ENCODE measurements at regions not wholly inside any gene's neighbourhood (a gene's known extent, or its start where the extent isn't known, plus 50 kb on each side); places are given as distances from the start of the nearest gene placed in this dataset.
"Not testable (repeated sequence)": the region's sequence is repeated elsewhere in the genome, so short reads cannot be mapped to it uniquely, and the experiment has no call there.

DNA sequence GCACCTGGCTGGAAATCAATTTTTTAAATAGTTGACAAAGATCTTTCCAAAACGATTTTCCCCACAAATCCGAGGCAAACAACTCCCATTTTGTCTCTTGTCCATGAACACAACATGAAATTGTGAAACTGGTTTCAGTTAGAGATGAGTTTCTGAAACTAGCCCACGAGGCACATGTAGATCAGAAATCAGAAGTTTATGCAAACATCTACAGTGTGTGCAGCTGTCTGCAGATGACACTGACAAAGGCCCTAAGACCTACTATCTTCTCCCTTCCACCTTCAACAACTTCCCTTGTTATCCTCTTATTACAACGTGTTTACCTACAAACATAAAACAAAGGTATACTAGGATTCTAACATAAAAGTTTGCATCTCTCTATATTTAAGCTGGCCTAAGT is 183.3 kb downstream of the DIRAS2 start:
- Histone ChIP-seq H3K27me3 (no peaks in the 10 kb centered on the region), H3K4me3 (no peak overlapping the region), H3K36me3 (no peaks in the 10 kb centered on the region), H3K9me3 (no peaks in the 10 kb centered on the region)
- DNase-seq = no peak

DNA sequence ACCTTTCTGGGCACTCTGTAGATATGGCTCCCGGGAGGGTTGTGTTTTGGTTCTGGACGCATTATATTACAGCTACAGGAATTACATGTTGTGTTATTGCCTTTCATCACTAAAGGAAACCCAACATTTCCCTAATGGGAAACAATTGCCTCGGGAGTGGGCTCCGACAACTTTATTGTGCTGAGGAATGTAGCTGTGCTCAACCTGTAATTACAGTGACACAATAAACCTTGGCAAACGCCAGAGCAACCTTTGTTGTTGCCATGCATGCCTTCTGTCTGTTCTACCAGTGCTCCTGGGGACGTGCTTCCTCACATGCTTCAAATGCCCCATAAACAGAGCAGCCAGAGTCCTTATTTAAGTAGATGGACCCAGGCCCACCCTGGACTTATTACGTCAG is 182.4 kb downstream of the DIRAS2 start:
- DNase-seq = no peak
- no peaks in the 10 kb centered on the region for H3K36me3 ChIP-seq

DNA sequence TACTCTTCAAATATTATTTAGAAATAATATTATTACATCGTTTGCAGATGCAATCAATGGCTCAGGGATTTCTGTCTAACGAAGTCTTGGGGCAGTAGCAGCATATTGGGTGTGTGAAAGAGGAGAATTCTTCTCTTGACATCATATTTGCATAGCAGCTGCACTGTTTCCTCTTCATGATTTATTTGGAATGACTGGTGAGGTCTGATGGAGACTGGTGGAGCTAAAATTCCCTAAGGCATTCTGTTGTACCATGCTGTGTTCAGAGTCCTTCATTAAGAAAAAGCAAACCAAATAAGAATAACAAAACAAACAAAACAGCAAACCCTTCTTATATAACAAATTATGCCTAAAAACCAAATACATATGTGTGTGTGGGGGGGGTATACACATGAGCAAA is 177.6 kb downstream of the DIRAS2 start:
- Histone ChIP-seq H3K36me3 (no peaks in the 10 kb centered on the region), H3K4me3 (no peak overlapping the region), H3K9me3 (no peaks in the 10 kb centered on the region), H3K27me3 (no peaks in the 10 kb centered on the region)
- DNase-seq = no peak

More for the DNA sequence above, 182.4 kb downstream of the DIRAS2 start:
- Histone ChIP-seq H3K4me3 (no peak overlapping the region), H3K9me3 (no peaks in the 10 kb centered on the region), H3K27me3 (no peaks in the 10 kb centered on the region)

DNA sequence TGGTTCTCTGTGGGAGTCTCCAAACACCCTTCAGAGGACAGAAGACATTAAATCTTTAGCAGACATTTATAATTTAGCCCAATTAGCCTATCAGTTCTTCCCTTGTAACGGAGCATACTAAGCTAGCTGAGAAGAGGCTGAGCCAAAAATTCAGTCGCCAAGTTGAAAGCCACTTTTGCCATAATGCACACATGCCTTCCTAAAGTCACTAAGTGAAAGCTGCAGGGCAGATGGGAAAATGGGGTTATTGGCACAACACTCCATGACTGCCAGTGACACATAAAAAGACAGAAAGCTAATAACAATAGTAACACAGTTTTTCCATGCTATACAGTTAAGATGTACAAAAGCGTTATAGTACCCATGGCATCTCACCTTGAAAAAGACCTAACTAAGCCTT is 176.2 kb downstream of the DIRAS2 start:
- Histone ChIP-seq H3K36me3 (no peaks in the 10 kb centered on the region), H3K9me3 (no peaks in the 10 kb centered on the region), H3K27me3 (no peaks in the 10 kb centered on the region), H3K4me3 (no peak overlapping the region)
- DNase-seq = no peak

DNA sequence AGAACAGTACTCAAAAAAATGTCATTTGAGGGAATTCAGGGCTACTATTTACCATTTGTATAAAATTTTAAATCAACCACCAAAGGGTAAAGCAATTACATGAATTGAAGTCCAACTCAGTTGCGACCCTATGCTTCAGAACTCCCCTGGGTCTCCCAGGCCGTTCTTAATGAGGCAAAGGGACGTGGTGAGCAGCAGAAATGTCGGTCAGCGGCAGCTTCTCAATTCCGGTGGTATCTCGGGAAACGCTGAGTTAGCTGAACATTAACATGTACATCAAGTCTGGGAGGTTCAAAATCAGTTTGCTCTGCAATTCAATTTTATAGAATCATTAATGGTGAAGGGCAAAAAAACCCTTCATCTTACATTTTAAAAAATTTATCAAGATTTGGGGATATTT is 173.2 kb downstream of the DIRAS2 start:
- Histone ChIP-seq H3K9me3 (no peaks in the 10 kb centered on the region), H3K36me3 (no peaks in the 10 kb centered on the region), H3K27me3 (no peaks in the 10 kb centered on the region), H3K4me3 (no peak overlapping the region)
- DNase-seq = no peak

DNA sequence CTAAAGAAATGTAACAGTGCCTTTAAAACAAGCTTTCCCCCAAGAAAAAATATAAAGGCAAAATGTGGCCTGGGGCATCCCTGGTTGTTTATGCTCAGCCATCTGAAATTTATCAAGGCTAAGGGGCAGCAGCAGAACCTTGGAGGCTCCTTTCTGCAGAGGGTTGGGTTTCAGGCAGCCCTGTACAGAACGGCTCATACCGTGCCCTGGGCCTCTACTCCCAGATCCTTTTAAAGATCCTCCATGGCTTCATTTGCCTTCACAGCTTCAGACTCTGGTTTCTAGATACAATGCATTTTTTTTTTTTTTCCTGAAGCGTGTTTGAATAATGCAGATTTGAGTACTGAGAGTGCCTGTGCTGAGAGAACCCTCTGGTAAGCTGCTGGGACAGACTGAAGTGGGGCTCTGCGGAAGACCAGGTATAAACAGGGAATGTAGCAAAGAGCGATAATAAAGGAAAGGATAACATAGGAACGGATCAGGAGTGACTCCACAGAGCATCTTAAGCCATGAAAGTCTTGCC is 172.7 kb downstream of the DIRAS2 start:
- no peaks in the 10 kb centered on the region for H3K27me3 ChIP-seq
- H3K9me3 ChIP-seq = no peaks in the 10 kb centered on the region
- no peak overlapping the region for H3K4me3 ChIP-seq
- DNase-seq = no peak
- H3K36me3 ChIP-seq = no peaks in the 10 kb centered on the region

DNA sequence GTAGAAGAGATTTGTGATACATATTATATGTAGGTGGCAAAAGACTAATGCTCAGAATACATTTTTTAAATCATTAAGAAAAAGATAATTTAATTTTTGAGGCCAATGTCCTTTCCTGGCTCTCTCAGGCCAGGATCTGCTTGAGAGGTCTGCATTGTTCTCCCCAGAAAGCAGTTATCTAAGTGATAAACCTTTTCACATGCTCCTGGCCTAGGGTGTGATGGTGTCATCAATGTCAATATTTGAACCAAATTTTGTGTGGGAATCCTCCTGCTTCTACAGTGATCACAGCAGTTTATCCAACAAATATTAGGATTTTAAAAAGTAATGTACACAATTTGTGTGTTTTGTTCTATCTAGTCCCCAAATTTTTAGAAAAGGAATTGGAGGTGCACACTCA is 166.6 kb downstream of the DIRAS2 start:
- Histone ChIP-seq H3K36me3 (no peaks in the 10 kb centered on the region), H3K27me3 (no peaks in the 10 kb centered on the region), H3K4me3 (no peak overlapping the region), H3K9me3 (no peaks in the 10 kb centered on the region)
- no peak for DNase-seq

DNA sequence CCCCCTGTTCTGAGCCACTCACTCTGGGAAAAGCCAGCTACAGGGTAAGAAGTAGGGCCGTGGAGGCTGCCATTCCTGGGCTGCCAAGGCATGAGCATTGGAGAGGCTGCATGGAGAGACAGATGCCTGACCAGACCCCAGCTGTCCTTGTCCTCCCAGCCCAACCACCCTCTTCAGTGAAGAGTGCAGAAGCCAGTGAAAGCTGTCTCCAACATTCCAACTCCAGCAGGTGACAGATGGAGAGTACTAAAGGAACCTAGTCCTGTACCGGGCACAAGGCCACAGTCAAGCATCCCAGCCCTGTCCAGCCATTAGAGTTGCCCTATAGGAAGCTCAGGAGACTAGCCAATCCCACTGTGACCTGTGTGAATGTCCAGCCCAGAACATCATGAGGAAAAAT is 165.1 kb downstream of the DIRAS2 start:
- Histone ChIP-seq H3K36me3 (no peaks in the 10 kb centered on the region), H3K9me3 (no peaks in the 10 kb centered on the region), H3K4me3 (no peak overlapping the region), H3K27me3 (no peaks in the 10 kb centered on the region)
- DNase-seq = no peak

DNA sequence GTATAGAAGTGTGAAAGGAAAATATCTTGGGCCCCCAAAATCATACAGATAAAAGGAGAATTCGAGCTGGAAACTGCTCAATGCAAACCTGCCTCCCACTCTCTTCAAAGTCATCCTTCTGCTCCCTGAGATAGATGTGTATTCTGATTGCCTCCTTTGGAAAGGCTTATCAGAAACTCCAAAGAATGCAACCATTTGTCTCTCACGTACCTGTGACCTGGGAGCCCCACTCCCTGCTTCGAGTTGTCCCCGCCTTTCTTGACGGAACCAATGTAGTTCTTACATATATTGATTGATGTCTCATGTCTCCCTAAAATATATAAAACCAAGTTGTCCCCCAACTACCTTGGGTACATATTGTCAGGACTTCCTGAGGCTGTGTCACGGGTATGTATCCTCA is 163.8 kb downstream of the DIRAS2 start:
- no peak overlapping the region for H3K4me3 ChIP-seq
- DNase-seq = no peak
- H3K27me3 ChIP-seq = no peaks in the 10 kb centered on the region
- H3K36me3 ChIP-seq = no peaks in the 10 kb centered on the region
- H3K9me3 ChIP-seq = no peaks in the 10 kb centered on the region

DNA sequence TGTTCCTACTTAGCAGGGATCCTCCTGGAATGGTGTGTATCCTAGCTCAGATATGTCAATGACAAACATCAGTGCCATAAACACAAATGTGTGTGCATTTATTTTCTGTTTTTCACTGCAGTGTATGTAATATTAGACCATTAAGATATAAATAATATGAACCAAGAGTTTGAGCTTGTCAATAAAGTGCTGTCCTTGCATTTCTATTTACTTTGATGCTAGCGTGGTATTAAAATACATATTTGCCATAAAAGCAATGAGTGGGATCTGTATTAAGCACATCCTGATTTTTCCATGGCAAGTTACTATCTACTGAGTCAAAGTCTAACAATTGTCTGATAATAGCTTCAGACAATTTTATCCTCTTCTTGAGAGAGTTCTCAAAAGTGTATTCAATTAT is 157.6 kb downstream of the DIRAS2 start:
- no peaks in the 10 kb centered on the region for H3K36me3 ChIP-seq
- H3K4me3 ChIP-seq = no peak overlapping the region
- H3K9me3 ChIP-seq = no peaks in the 10 kb centered on the region
- no peaks in the 10 kb centered on the region for H3K27me3 ChIP-seq
- DNase-seq = no peak

DNA sequence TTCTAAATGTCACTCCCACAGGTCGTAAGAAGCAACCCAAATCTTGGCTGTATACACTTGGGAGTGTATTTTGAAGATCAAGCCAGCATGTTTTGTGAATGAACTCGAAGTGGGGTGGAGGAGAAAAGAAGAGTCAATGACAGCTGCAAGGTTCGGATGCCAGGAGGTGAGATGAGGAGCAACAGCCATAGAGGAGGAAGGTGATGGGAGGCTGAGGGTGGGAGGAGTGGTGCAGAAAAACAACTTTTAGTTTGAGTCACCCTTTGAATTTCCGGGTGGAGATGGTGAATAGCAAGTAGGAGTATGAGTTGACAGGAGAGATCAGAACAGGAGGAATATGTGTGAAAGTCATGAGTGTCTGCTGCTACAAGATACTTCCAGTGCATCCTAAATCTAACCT is 153.6 kb downstream of the DIRAS2 start:
- H3K4me3 ChIP-seq = no peak overlapping the region
- no peak for DNase-seq
- H3K27me3 ChIP-seq = no peaks in the 10 kb centered on the region
- no peaks in the 10 kb centered on the region for H3K36me3 ChIP-seq
- H3K9me3 ChIP-seq = no peaks in the 10 kb centered on the region

DNA sequence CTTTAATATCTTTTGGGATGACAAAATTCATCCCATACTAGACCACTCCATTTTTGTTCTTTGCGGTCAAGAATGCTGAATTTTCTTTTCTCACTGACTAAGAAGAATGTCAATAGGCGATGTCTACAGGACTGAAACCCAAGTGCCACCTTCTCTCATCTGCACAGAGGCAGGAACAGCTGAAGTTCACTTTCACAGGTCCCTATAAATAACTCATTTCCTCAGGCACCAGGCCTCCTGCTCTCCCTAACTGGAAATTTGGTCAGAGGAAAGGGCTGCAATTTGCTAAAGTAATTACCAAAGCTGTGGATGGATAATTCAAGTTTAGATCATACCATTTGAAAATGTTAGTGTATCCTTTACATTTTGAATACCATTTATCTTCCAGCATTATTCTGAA is 142.9 kb downstream of the DIRAS2 start:
- Histone ChIP-seq H3K27me3 (no peaks in the 10 kb centered on the region), H3K9me3 (no peaks in the 10 kb centered on the region), H3K36me3 (no peaks in the 10 kb centered on the region), H3K4me3 (no peak overlapping the region)
- no peak for DNase-seq

DNA sequence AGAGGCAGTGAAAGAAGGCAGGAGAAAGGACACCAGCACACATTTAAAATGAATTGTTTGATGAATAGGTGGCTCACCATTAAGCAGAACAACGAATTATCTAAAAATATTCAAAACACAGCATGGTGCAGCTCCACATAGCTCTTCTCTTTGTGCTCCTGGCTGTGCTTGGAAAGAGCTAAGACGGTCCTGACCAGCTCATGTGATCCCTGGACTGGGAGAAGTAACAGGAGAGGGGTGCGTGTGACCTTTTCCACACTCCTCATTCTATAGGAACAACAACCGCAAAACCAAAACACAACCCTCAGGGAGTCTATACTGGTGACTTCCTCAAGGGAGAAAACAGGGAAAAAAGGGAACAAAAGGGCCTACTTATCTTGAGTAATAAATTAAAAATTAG is 140.5 kb downstream of the DIRAS2 start:
- H3K36me3 ChIP-seq = no peaks in the 10 kb centered on the region
- no peaks in the 10 kb centered on the region for H3K27me3 ChIP-seq
- DNase-seq = no peak
- no peaks in the 10 kb centered on the region for H3K9me3 ChIP-seq
- no peak overlapping the region for H3K4me3 ChIP-seq

DNA sequence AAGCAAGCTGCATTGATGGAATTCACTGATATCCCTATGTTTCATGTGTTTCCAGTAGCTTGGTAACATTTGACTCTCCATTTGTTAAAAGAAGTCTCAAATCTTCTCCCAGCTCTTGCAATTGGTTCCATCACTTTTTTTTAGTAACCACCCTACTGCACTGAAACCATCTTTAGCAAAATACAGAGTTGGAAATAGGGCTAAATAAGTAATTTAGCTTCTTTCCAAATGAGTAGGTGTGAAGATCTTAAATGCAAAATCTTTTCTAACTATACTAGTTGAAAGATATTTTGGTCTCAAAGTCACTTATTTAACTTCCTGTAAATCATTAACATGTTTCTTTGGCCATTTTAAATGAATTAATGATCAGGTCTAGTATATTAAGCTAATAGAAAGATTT is 138.1 kb downstream of the DIRAS2 start:
- Histone ChIP-seq H3K36me3 (no peaks in the 10 kb centered on the region), H3K27me3 (no peaks in the 10 kb centered on the region), H3K4me3 (no peak overlapping the region), H3K9me3 (no peaks in the 10 kb centered on the region)
- DNase-seq = no peak

DNA sequence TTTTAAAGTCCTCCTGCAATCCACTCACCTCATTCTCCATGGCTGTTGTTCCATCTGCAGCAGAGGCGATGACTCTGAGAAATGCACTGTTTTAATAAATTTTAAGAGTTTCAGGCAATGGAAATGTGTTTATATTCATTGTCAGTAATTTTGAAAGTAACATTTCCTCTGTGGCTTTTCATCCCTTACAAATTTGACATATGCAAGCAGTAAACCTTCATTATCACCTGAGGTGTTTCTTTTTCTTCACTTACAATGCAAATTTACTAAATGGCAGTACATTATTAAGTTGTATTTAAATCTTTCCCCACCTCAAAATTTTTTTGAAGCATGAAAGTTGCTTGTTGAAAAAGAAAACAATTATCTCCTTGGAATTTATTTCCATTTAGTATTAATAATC is 136.9 kb downstream of the DIRAS2 start:
- Histone ChIP-seq H3K4me3 (no peak overlapping the region), H3K9me3 (no peaks in the 10 kb centered on the region), H3K36me3 (no peaks in the 10 kb centered on the region), H3K27me3 (no peaks in the 10 kb centered on the region)
- no peak for DNase-seq

DNA sequence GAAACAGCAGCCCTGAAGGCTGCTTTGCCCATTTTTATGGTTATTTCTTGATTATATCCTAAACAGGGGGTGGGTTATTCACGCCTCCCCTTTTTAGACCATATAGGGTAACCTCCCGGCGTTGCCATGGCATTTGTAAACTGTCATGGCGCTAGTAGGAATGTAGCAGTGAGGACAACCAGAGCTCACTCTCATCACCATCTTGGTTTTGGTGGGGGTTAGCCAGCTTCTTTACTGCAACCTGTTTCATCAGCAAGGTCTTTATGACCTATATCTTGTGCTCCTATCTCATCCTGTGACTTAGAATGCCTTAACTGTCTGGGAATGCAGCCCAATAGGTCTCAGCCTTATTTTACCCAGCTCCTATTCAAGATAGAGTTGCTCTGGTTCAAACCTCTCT is 136.2 kb downstream of the DIRAS2 start:
- not testable (repeated sequence) for H3K36me3 ChIP-seq, DNase-seq, H3K9me3 ChIP-seq, H3K4me3 ChIP-seq, H3K27me3 ChIP-seq

DNA sequence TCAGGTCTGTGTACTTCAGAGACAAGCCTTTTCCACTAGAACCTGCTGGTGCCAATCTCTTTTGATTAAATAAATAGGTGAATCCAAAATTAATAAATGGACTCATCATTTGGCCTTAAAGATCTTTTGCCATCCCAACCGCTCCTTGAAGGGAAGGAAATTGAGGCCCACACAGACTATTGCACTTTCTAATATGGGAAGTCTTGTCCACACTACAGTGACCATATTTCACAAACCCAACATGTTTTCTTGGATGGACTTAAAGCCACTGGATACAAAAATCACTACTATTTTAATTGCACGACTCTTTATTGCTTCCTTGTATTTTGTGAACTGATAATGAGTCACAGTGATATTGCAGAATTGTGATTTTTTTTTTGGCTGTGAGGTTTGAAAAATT is 135.0 kb downstream of the DIRAS2 start:
- no peak for DNase-seq
- Histone ChIP-seq H3K27me3 (no peaks in the 10 kb centered on the region), H3K4me3 (no peak overlapping the region), H3K36me3 (no peaks in the 10 kb centered on the region), H3K9me3 (no peaks in the 10 kb centered on the region)

DNA sequence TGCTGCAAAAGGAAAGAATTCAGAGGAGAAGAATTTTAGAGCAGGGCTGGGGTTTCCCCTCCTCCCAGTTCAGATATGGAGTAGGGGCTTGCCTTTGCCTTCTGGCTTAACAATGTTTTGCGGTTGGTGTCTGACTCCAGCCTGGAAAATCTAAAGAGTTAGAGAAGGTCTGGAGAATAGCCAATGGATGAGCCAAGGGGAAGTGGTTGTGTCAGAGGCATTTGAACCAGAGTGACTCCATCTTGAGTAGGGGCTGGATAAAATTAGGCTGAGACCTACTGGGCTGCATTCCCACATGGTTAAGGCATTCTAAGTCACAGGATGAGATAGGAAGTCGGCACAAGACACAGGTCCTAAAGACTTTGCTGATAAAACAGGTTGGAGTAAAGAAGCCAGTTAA is 133.7 kb downstream of the DIRAS2 start:
- peak; percentile 22 for DNase-seq
- no peaks in the 10 kb centered on the region for H3K36me3 ChIP-seq

DNA sequence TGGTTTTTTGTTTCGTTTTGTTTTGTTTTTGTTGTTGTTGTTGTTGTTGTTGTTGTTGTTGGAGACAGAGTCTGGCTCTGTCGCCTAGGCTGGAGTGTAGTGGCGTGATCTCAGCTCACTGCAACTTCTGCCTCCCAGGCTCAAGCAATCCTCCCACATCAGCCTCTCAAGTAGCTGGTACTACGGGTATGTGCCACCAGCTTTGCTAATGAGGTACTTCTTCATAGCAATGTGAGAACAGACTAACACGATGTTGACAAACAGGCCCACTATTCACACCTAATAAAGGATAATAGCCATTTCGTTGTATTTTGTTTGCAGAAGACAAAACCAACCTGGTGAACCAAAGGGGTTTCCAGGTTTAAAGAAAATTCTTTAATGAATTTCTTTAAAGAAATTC is 130.9 kb downstream of the DIRAS2 start:
- H3K4me3 ChIP-seq = no peak overlapping the region
- DNase-seq = no peak
- no peaks in the 10 kb centered on the region for H3K36me3 ChIP-seq
- H3K27me3 ChIP-seq = no peaks in the 10 kb centered on the region
- H3K9me3 ChIP-seq = no peaks in the 10 kb centered on the region

More for the DNA sequence above, 133.7 kb downstream of the DIRAS2 start:
- no peaks in the 10 kb centered on the region for H3K9me3 ChIP-seq
- H3K4me3 ChIP-seq = no peak overlapping the region
- H3K27me3 ChIP-seq = no peaks in the 10 kb centered on the region
